ENCODE measurements at regions not wholly inside any gene's neighbourhood (a gene's known extent, or its start where the extent isn't known, plus 50 kb on each side); places are given as distances from the start of the nearest gene placed in this dataset.

DNA sequence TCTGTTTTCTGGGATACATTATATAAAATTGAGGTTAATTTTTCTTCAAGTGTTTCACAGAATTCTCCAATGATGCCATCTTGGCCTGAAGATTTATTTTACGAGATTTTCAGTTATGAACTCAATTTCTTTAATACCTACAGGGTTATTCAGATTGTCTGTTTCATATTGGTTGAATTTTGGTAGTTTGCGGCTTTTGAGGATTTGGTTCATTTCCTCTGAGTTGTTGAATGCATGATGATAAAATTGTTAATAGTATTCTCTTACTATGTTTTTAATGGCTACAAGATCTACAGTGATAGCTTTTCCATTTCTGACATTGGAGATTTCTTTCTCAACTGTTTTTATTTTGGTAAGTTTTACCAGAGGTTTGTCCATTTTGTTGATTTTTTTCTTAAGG, 63.9 kb upstream of the PTPRG start:
- Histone ChIP-seq H3K27me3 (ENCODE audit: insufficient read depth, poor library complexity, severe bottlenecking) (no peaks in the 10 kb centered on the region), H3K36me3 (ENCODE audit: low read depth) (no peaks in the 10 kb centered on the region), H3K4me1 (ENCODE audit: insufficient read depth, poor library complexity, severe bottlenecking) (no peaks in the 10 kb centered on the region), H3K4me3 (ENCODE audit: severe bottlenecking) (no peak overlapping the region), H3K27ac (ENCODE audit: poor library complexity, severe bottlenecking) (no peak overlapping the region), H3K9me3 (ENCODE audit: severe bottlenecking) (no peaks in the 10 kb centered on the region)
- DNase-seq (ENCODE audit: low spot score) = no peak
- TF ChIP-seq, protein P1, sequence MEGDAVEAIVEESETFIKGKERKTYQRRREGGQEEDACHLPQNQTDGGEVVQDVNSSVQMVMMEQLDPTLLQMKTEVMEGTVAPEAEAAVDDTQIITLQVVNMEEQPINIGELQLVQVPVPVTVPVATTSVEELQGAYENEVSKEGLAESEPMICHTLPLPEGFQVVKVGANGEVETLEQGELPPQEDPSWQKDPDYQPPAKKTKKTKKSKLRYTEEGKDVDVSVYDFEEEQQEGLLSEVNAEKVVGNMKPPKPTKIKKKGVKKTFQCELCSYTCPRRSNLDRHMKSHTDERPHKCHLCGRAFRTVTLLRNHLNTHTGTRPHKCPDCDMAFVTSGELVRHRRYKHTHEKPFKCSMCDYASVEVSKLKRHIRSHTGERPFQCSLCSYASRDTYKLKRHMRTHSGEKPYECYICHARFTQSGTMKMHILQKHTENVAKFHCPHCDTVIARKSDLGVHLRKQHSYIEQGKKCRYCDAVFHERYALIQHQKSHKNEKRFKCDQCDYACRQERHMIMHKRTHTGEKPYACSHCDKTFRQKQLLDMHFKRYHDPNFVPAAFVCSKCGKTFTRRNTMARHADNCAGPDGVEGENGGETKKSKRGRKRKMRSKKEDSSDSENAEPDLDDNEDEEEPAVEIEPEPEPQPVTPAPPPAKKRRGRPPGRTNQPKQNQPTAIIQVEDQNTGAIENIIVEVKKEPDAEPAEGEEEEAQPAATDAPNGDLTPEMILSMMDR (IDR thresholded peaks at IDR 0.05; ENCODE audit: poor library complexity, severe bottlenecking) = no peak
- ATAC-seq (ENCODE audit: low read depth) = no peak

DNA sequence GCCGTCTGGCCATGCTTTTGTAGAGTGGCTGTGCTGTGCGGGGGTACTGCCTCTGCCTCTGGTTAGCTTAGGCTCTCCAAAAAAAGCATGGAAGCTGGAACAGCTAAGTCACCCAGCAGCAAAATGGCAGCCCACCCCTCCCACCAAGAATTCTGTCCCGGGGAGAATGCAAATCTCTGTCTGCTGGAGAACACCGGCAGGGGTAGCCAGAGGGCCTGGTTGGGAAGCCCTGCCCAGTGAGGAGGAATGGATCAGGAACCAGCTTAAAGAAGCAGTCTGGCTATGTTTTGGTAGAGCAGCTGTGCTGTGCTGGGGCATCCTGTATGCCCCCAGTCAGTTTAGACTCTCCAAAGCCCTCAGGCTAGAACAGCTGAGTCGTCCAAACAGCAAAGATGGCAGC, 56.2 kb upstream of the PTPRG start:
- no peaks in the 10 kb centered on the region for H3K9me3 ChIP-seq (ENCODE audit: severe bottlenecking)
- H3K36me3 ChIP-seq (ENCODE audit: low read depth) = no peaks in the 10 kb centered on the region
- no peak overlapping the region for H3K27ac ChIP-seq (ENCODE audit: poor library complexity, severe bottlenecking)
- ATAC-seq (ENCODE audit: low read depth) = no peak
- no peak for DNase-seq (ENCODE audit: low spot score)
- H3K4me1 ChIP-seq (ENCODE audit: insufficient read depth, poor library complexity, severe bottlenecking) = no peaks in the 10 kb centered on the region
- no peak overlapping the region for H3K4me3 ChIP-seq (ENCODE audit: severe bottlenecking)
- no peaks in the 10 kb centered on the region for H3K27me3 ChIP-seq (ENCODE audit: insufficient read depth, poor library complexity, severe bottlenecking)
- TF ChIP-seq, protein P1 (IDR thresholded peaks at IDR 0.05; ENCODE audit: poor library complexity, severe bottlenecking) = no peak

DNA sequence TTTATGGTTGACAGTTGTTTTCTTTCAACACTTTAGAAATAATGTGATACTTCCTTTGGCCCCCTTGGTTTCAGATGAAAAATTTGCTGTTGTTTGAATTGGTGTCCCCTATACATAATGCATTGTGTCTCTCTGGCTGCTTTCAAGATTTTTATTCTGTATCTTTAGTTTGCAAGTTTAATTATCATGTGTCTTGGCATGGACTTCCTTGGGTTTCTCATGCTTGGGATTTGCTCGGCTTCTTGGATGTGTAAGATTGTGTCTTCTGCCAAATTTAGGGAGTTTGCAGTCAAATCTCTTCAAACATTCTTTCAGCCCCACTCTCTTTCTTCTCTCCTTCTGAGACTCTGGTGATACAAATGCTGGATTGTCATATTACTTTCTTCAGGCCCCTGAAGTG, 53.4 kb upstream of the PTPRG start:
- no peaks in the 10 kb centered on the region for H3K27me3 ChIP-seq (ENCODE audit: insufficient read depth, poor library complexity, severe bottlenecking)
- DNase-seq (ENCODE audit: low spot score) = no peak
- H3K36me3 ChIP-seq (ENCODE audit: low read depth) = no peaks in the 10 kb centered on the region
- ATAC-seq (ENCODE audit: low read depth) = no peak
- no peak overlapping the region for H3K4me3 ChIP-seq (ENCODE audit: severe bottlenecking)
- H3K4me1 ChIP-seq (ENCODE audit: insufficient read depth, poor library complexity, severe bottlenecking) = no peaks in the 10 kb centered on the region
- H3K27ac ChIP-seq (ENCODE audit: poor library complexity, severe bottlenecking) = no peak overlapping the region
- TF ChIP-seq, protein P1 (IDR thresholded peaks at IDR 0.05; ENCODE audit: poor library complexity, severe bottlenecking) = no peak
- H3K9me3 ChIP-seq (ENCODE audit: severe bottlenecking) = no peaks in the 10 kb centered on the region
